ENCODE measurements at regions not wholly inside any gene's neighbourhood (a gene's known extent, or its start where the extent isn't known, plus 50 kb on each side); places are given as distances from the start of the nearest gene placed in this dataset.
A peak's percentile ranks its signal among the peaks of the same experiment; 100 is the strongest.

DNA sequence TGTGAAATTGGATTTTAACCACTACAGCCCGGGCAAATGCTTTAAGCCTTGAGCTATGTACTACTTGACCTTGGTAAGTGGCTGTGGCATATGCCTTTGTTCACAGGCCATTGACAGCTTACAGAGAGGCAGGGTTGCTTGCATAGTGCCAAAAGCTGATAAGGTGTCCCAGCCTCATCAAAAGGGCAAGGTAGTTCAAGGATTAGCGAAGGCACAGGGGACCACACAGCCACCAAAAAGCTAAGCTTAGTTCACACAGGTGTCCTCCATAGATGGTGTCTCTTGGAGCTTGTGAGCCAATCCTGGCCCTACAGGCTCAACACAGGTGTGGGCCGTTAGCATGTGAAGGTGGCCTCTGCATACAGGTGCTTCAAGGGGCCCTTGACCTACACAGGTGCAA, 86.8 kb downstream of the ZNF622 start:
- peak overlapping the region; percentile 7 for H3K9ac ChIP-seq (ENCODE audit: low read depth, low read length, poor library complexity)
- H4K8ac ChIP-seq (ENCODE audit: low read depth, low read length): no peak overlapping the region
- no peaks in the 10 kb centered on the region for H3K27me3 ChIP-seq (ENCODE audit: control insufficient read depth in 3 of 3, insufficient read depth in 3 of 3, low read depth in 1 of 3, low read length in 3 of 3)
- H3K4me3 ChIP-seq (ENCODE audit: low read length in 2 of 2): no peak overlapping the region
- no peaks in the 10 kb centered on the region for H3K4me1 ChIP-seq (ENCODE audit: control insufficient read depth in 2 of 2, insufficient read depth in 1 of 2, low read depth in 1 of 2, low read length in 2 of 2)
- DNase-seq (ENCODE audit: low spot score): no peak
- H3K79me1 ChIP-seq (ENCODE audit: low read depth, low read length): no peaks in the 10 kb centered on the region
- H3K9me3 ChIP-seq (replicated peaks in 1 of 2; ENCODE audit: control insufficient read depth in 2 of 2, insufficient read depth in 1 of 2, low read depth in 1 of 2, low read length in 2 of 2): no peaks in the 10 kb centered on the region
- no peak overlapping the region for H3K18ac ChIP-seq (ENCODE audit: low read length)
- H2BK5ac ChIP-seq (ENCODE audit: low read length): no peak overlapping the region
- H2BK12ac ChIP-seq (ENCODE audit: low read length): no peak overlapping the region
- H3K14ac ChIP-seq (ENCODE audit: low read length): no peak overlapping the region
- H3K4ac ChIP-seq (ENCODE audit: low read length): no peak overlapping the region
- no peaks in the 10 kb centered on the region for H3K36me3 ChIP-seq (replicated peaks in 1 of 2; ENCODE audit: control insufficient read depth in 2 of 2, insufficient read depth in 2 of 2, low read length in 2 of 2)
- no peak overlapping the region for H2AFZ ChIP-seq (ENCODE audit: low read length)
- no peak overlapping the region for H2BK120ac ChIP-seq (ENCODE audit: low read depth, low read length)
- H3K27ac ChIP-seq (replicated peaks; ENCODE audit: low read length): no peak overlapping the region
- no peak overlapping the region for H2BK15ac ChIP-seq (ENCODE audit: low read length)
- no peak overlapping the region for H4K91ac ChIP-seq (ENCODE audit: low read depth, low read length, poor library complexity)
- H3K4me2 ChIP-seq (ENCODE audit: insufficient read depth, low read length, poor library complexity, severe bottlenecking): no peak overlapping the region
- no peak overlapping the region for H2AK5ac ChIP-seq (ENCODE audit: low read depth, low read length)
- WGBS, 2 donors (ENCODE audit: extremely low coverage in 2 of 2, insufficient read length in 2 of 2, insufficient replicate concordance in 1 of 2): no CpG with 5 or more reads among the region's 3 CpGs
- no peak overlapping the region for H3K23ac ChIP-seq (ENCODE audit: low read depth, low read length, poor library complexity)

DNA sequence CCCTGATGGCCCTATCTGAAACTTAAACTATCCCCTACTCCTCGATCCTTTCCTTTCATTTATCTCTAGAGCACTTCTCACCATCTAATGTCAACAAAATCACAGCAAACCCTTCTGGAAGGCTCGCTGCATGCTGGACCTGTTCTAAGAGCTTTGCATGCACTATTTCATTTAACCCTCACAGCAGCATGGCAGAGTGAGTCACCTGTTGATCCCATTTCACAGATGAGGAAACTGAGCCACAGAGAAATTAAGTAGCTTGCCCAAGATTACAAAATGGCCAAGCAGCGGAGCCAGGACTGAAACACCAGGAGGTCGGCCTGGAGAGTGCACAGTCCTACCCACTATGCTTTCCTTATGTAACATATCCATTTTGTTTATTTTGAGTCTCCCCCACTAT, 93.1 kb downstream of the ZNF622 start:
- no peaks in the 10 kb centered on the region for H3K36me3 ChIP-seq (replicated peaks in 1 of 2; ENCODE audit: control insufficient read depth in 2 of 2, insufficient read depth in 2 of 2, low read length in 2 of 2)
- no peak overlapping the region for H4K8ac ChIP-seq (ENCODE audit: low read depth, low read length)
- H2AK5ac ChIP-seq (ENCODE audit: low read depth, low read length): no peak overlapping the region
- H3K4me2 ChIP-seq (ENCODE audit: insufficient read depth, low read length, poor library complexity, severe bottlenecking): no peak overlapping the region
- H3K23ac ChIP-seq (ENCODE audit: low read depth, low read length, poor library complexity): no peak overlapping the region
- H4K91ac ChIP-seq (ENCODE audit: low read depth, low read length, poor library complexity): no peak overlapping the region
- WGBS, 2 donors (ENCODE audit: extremely low coverage in 2 of 2, insufficient read length in 2 of 2, insufficient replicate concordance in 1 of 2): 100% methylated on average over 1 of the region's 4 CpGs; no CpG with 5 or more reads in 1 of the 2 donors
- H2BK120ac ChIP-seq (ENCODE audit: low read depth, low read length): no peak overlapping the region
- no peak for DNase-seq (ENCODE audit: low spot score)
- H3K27me3 ChIP-seq (ENCODE audit: control insufficient read depth in 3 of 3, insufficient read depth in 3 of 3, low read depth in 1 of 3, low read length in 3 of 3): no peaks in the 10 kb centered on the region
- H3K27ac ChIP-seq (replicated peaks; ENCODE audit: low read length): no peak overlapping the region
- no peak overlapping the region for H3K14ac ChIP-seq (ENCODE audit: low read length)
- H2AFZ ChIP-seq (ENCODE audit: low read length): no peak overlapping the region
- H2BK5ac ChIP-seq (ENCODE audit: low read length): no peak overlapping the region
- H3K79me1 ChIP-seq (ENCODE audit: low read depth, low read length): no peaks in the 10 kb centered on the region
- H2BK15ac ChIP-seq (ENCODE audit: low read length): no peak overlapping the region
- no peaks in the 10 kb centered on the region for H3K9me3 ChIP-seq (replicated peaks in 1 of 2; ENCODE audit: control insufficient read depth in 2 of 2, insufficient read depth in 1 of 2, low read depth in 1 of 2, low read length in 2 of 2)
- H3K4me3 ChIP-seq (ENCODE audit: low read length in 2 of 2): no peak overlapping the region
- H2BK12ac ChIP-seq (ENCODE audit: low read length): no peak overlapping the region
- no peak overlapping the region for H3K4ac ChIP-seq (ENCODE audit: low read length)
- no peak overlapping the region for H3K18ac ChIP-seq (ENCODE audit: low read length)
- no peak overlapping the region for H3K9ac ChIP-seq (ENCODE audit: low read depth, low read length, poor library complexity)
- no peaks in the 10 kb centered on the region for H3K4me1 ChIP-seq (ENCODE audit: control insufficient read depth in 2 of 2, insufficient read depth in 1 of 2, low read depth in 1 of 2, low read length in 2 of 2)

GRCh38 chr5:16366491-16366890, 99.1 kb downstream of the ZNF622 start:
- H2AFZ ChIP-seq (ENCODE audit: low read length): no peak overlapping the region
- no peaks in the 10 kb centered on the region for H3K36me3 ChIP-seq (replicated peaks in 1 of 2; ENCODE audit: control insufficient read depth in 2 of 2, insufficient read depth in 2 of 2, low read length in 2 of 2)
- no peak overlapping the region for H4K91ac ChIP-seq (ENCODE audit: low read depth, low read length, poor library complexity)
- no peaks in the 10 kb centered on the region for H3K27me3 ChIP-seq (ENCODE audit: control insufficient read depth in 3 of 3, insufficient read depth in 3 of 3, low read depth in 1 of 3, low read length in 3 of 3)
- H3K14ac ChIP-seq (ENCODE audit: low read length): no peak overlapping the region
- H3K23ac ChIP-seq (ENCODE audit: low read depth, low read length, poor library complexity): no peak overlapping the region
- no peaks in the 10 kb centered on the region for H3K79me1 ChIP-seq (ENCODE audit: low read depth, low read length)
- H3K18ac ChIP-seq (ENCODE audit: low read length): no peak overlapping the region
- H2BK12ac ChIP-seq (ENCODE audit: low read length): no peak overlapping the region
- WGBS, 2 donors (ENCODE audit: extremely low coverage in 2 of 2, insufficient read length in 2 of 2, insufficient replicate concordance in 1 of 2): no CpG with 5 or more reads among the region's 2 CpGs
- no peak for DNase-seq (ENCODE audit: low spot score)
- H2BK5ac ChIP-seq (ENCODE audit: low read length): no peak overlapping the region
- H4K8ac ChIP-seq (ENCODE audit: low read depth, low read length): no peak overlapping the region
- no peak overlapping the region for H3K4ac ChIP-seq (ENCODE audit: low read length)
- H2AK5ac ChIP-seq (ENCODE audit: low read depth, low read length): no peak overlapping the region
- no peaks in the 10 kb centered on the region for H3K4me1 ChIP-seq (ENCODE audit: control insufficient read depth in 2 of 2, insufficient read depth in 1 of 2, low read depth in 1 of 2, low read length in 2 of 2)
- H3K9ac ChIP-seq (ENCODE audit: low read depth, low read length, poor library complexity): no peak overlapping the region
- no peak overlapping the region for H3K27ac ChIP-seq (replicated peaks; ENCODE audit: low read length)
- H3K9me3 ChIP-seq (replicated peaks in 1 of 2; ENCODE audit: control insufficient read depth in 2 of 2, insufficient read depth in 1 of 2, low read depth in 1 of 2, low read length in 2 of 2): no peaks in the 10 kb centered on the region
- H3K4me3 ChIP-seq (ENCODE audit: low read length in 2 of 2): no peak overlapping the region
- no peak overlapping the region for H2BK120ac ChIP-seq (ENCODE audit: low read depth, low read length)
- H2BK15ac ChIP-seq (ENCODE audit: low read length): no peak overlapping the region
- H3K4me2 ChIP-seq (ENCODE audit: insufficient read depth, low read length, poor library complexity, severe bottlenecking): no peak overlapping the region

DNA sequence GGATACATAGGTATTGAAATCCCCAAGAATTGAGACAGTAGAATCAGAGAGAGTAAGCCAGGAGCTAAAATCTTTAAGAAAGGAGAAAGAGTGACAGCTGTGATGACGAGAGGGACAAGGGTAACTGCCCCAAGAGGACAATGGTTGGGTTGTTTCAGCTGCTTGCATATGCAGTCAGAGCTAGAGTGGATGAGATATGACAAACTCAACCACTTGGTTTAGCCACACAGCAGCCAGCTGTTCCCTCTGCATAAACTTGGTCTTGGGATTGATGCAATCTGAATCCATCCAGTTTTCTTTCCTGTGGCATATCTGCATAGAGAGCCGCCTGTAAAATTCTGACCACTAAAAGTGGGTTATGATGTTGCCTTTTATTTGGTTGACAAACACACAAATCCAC, 100.7 kb downstream of the ZNF622 start:
- Histone ChIP-seq H3K36me3 (replicated peaks in 1 of 2; ENCODE audit: control insufficient read depth in 2 of 2, insufficient read depth in 2 of 2, low read length in 2 of 2) (no peaks in the 10 kb centered on the region), H3K27ac (replicated peaks; ENCODE audit: low read length) (no peak overlapping the region), H2BK12ac (ENCODE audit: low read length) (no peak overlapping the region), H3K23ac (ENCODE audit: low read depth, low read length, poor library complexity) (no peak overlapping the region), H4K8ac (ENCODE audit: low read depth, low read length) (no peak overlapping the region), H3K9me3 (replicated peaks in 1 of 2; ENCODE audit: control insufficient read depth in 2 of 2, insufficient read depth in 1 of 2, low read depth in 1 of 2, low read length in 2 of 2) (no peaks in the 10 kb centered on the region), H3K4ac (ENCODE audit: low read length) (no peak overlapping the region), H4K91ac (ENCODE audit: low read depth, low read length, poor library complexity) (no peak overlapping the region), H3K4me1 (ENCODE audit: control insufficient read depth in 2 of 2, insufficient read depth in 1 of 2, low read depth in 1 of 2, low read length in 2 of 2) (no peaks in the 10 kb centered on the region), H2BK120ac (ENCODE audit: low read depth, low read length) (no peak overlapping the region), H2AFZ (ENCODE audit: low read length) (no peak overlapping the region), H2AK5ac (ENCODE audit: low read depth, low read length) (no peak overlapping the region), H3K79me1 (ENCODE audit: low read depth, low read length) (no peaks in the 10 kb centered on the region), H3K18ac (ENCODE audit: low read length) (no peak overlapping the region), H2BK15ac (ENCODE audit: low read length) (no peak overlapping the region), H3K14ac (ENCODE audit: low read length) (no peak overlapping the region), H3K4me3 (ENCODE audit: low read length in 2 of 2) (no peak overlapping the region), H3K27me3 (ENCODE audit: control insufficient read depth in 3 of 3, insufficient read depth in 3 of 3, low read depth in 1 of 3, low read length in 3 of 3) (no peaks in the 10 kb centered on the region), H3K9ac (ENCODE audit: low read depth, low read length, poor library complexity) (no peak overlapping the region), H2BK5ac (ENCODE audit: low read length) (no peak overlapping the region), H3K4me2 (ENCODE audit: insufficient read depth, low read length, poor library complexity, severe bottlenecking) (no peak overlapping the region)
- DNase-seq (ENCODE audit: low spot score): no peak
- no CpG with 5 or more reads among the region's 2 CpGs for WGBS, 2 donors (ENCODE audit: extremely low coverage in 2 of 2, insufficient read length in 2 of 2, insufficient replicate concordance in 1 of 2)
